Activated CD4-positive, alpha-beta T cell treated with anti-CD3 and anti-CD28 coated beads for 36 hours (primary cell): ENCODE measurements at regions not wholly inside any gene's neighbourhood (a gene's known extent, or its start where the extent isn't known, plus 50 kb on each side); places are given as distances from the start of the nearest gene placed in this dataset.
"Not testable (repeated sequence)": the region's sequence is repeated elsewhere in the genome, so short reads cannot be mapped to it uniquely, and the experiment has no call there.

Experiments
- ATAC-seq: fragments of 200-7000 bp; cut with Tn5 transposase; one replicate; pipeline ENCODE4 v1.10.0; 2021; ENCODE audit warnings: mild to moderate bottlenecking, moderate library complexity
- CTCF ChIA-PET: fragments of 350-600 bp; sonication (Branson Sonifier 250); formaldehyde crosslinking; loops from one replicate; lab custom pipeline; 2021; ENCODE audit warnings: antibody characterized with exemption; lab: Charles Lee
- POLR2A ChIA-PET: fragments of 350-600 bp; sonication (Branson Sonifier 250); formaldehyde crosslinking; loops from one replicate; lab custom pipeline; 2021; ENCODE audit warnings: antibody characterized with exemption, inconsistent platforms; lab: Charles Lee
- DNase-seq: peaks from one replicate; pipeline ENCODE4 v3.0.0-alpha.2; 2020
- H3K27ac Mint-ChIP-seq: one replicate; pipeline ENCODE4 v1.8.0; 2021; ENCODE audit warnings: mixed read lengths
- H3K27me3 Mint-ChIP-seq: one replicate; pipeline ENCODE4 v1.8.0; 2021; ENCODE audit warnings: mixed read lengths
- H3K36me3 Mint-ChIP-seq: one replicate; pipeline ENCODE4 v1.8.0; 2021; ENCODE audit warnings: low read depth, mixed read lengths
- H3K4me1 Mint-ChIP-seq: one replicate; pipeline ENCODE4 v1.8.0; 2021; ENCODE audit warnings: mixed read lengths
- H3K4me3 Mint-ChIP-seq: one replicate; pipeline ENCODE4 v1.8.0; 2021; ENCODE audit warnings: mild to moderate bottlenecking, moderate library complexity, mixed read lengths
- H3K9me3 Mint-ChIP-seq: one replicate; pipeline ENCODE4 v1.8.0; 2021; ENCODE audit warnings: low read depth, mixed read lengths
- intact Hi-C, 2 experiments: fragments of 100-400 bp; cut with DNase I in 1 of 2; cut with micrococcal nuclease in 1 of 2; formaldehyde crosslinking; loops; one replicate each; pipeline versions ENCODE4 v1.14.2 to v1.15.1; 2022 to 2024; cut with DNase I, micrococcal nuclease

- no peak overlapping the region for H3K4me3 Mint-ChIP-seq
- H3K36me3 Mint-ChIP-seq = no peaks in the 10 kb centered on the region
- H3K4me1 Mint-ChIP-seq = no peaks in the 10 kb centered on the region
- peaks cover 3% of the 10 kb centered on the region for H3K9me3 Mint-ChIP-seq
- DNase-seq (no peak), ATAC-seq (no peak)
- ChIA-PET POLR2A (no interaction called here), CTCF (no interaction called here)
- intact Hi-C loops = no loop called here
- no peak overlapping the region for H3K27ac Mint-ChIP-seq
- no peaks in the 10 kb centered on the region for H3K27me3 Mint-ChIP-seq
Observed at GRCh38 chr16:65254144-65254543, 132.3 kb upstream of the CDH11 start.

- no peaks in the 10 kb centered on the region for H3K27me3 Mint-ChIP-seq
- H3K36me3 Mint-ChIP-seq = no peaks in the 10 kb centered on the region
- no peak for DNase-seq
- no peak for ATAC-seq
- H3K4me1 Mint-ChIP-seq = no peaks in the 10 kb centered on the region
- no peak overlapping the region for H3K4me3 Mint-ChIP-seq
- ChIA-PET POLR2A (no interaction called here), CTCF (no interaction called here)
- intact Hi-C loops = no loop called here
- no peak overlapping the region for H3K27ac Mint-ChIP-seq
- H3K9me3 Mint-ChIP-seq = peaks cover 2% of the 10 kb centered on the region
Observed at GRCh38 chr16:65249768-65250167, 127.9 kb upstream of the CDH11 start.

GRCh38 chr16:65244787-65245186 lies 122.9 kb upstream of the CDH11 start:
- Mint-ChIP-seq H3K27me3 (no peaks in the 10 kb centered on the region), H3K36me3 (no peaks in the 10 kb centered on the region), H3K9me3 (peaks cover 3% of the 10 kb centered on the region), H3K4me3 (no peak overlapping the region), H3K27ac (no peak overlapping the region), H3K4me1 (no peaks in the 10 kb centered on the region)
- DNase-seq (no peak), ATAC-seq (no peak)
- ChIA-PET CTCF (no interaction called here), POLR2A (no interaction called here)
- intact Hi-C loops = no loop called here

- H3K4me1 Mint-ChIP-seq = no peaks in the 10 kb centered on the region
- H3K9me3 Mint-ChIP-seq = peaks cover 5% of the 10 kb centered on the region
- POLR2A ChIA-PET = no interaction called here
- no peaks in the 10 kb centered on the region for H3K27me3 Mint-ChIP-seq
- ATAC-seq (no peak), DNase-seq (no peak)
- no peak overlapping the region for H3K27ac Mint-ChIP-seq
- H3K4me3 Mint-ChIP-seq = no peak overlapping the region
- intact Hi-C loops = no loop called here
- H3K36me3 Mint-ChIP-seq = no peaks in the 10 kb centered on the region
- CTCF ChIA-PET = no interaction called here
Observed at GRCh38 chr16:65235339-65236177, 113.7 kb upstream of the CDH11 start.

GRCh38 chr16:65234721-65235320 lies 113.0 kb upstream of the CDH11 start:
- intact Hi-C loops, H3K27ac Mint-ChIP-seq, H3K36me3 Mint-ChIP-seq, H3K4me3 Mint-ChIP-seq, H3K4me1 Mint-ChIP-seq, ATAC-seq, DNase-seq, H3K9me3 Mint-ChIP-seq, POLR2A ChIA-PET, H3K27me3 Mint-ChIP-seq, CTCF ChIA-PET: not testable (repeated sequence)

GRCh38 chr16:65229191-65229662 lies 107.4 kb upstream of the CDH11 start:
- CTCF ChIA-PET = no interaction called here
- intact Hi-C loops = no loop called here
- peaks cover 2% of the 10 kb centered on the region for H3K9me3 Mint-ChIP-seq

GRCh38 chr16:65227150-65227835 lies 105.4 kb upstream of the CDH11 start:
- intact Hi-C loops = no loop called here
- ChIA-PET CTCF (no interaction called here), POLR2A (no interaction called here)
- DNase-seq = no peak
- Mint-ChIP-seq H3K4me3 (no peak overlapping the region), H3K27me3 (no peaks in the 10 kb centered on the region), H3K9me3 (peaks cover 3% of the 10 kb centered on the region), H3K4me1 (no peaks in the 10 kb centered on the region), H3K36me3 (no peaks in the 10 kb centered on the region), H3K27ac (no peak overlapping the region)
- ATAC-seq = no peak

More at GRCh38 chr16:65229191-65229662, 107.4 kb upstream of the CDH11 start:
- H3K36me3 Mint-ChIP-seq = no peaks in the 10 kb centered on the region
- no peak for ATAC-seq
- no peaks in the 10 kb centered on the region for H3K27me3 Mint-ChIP-seq
- no peaks in the 10 kb centered on the region for H3K4me1 Mint-ChIP-seq
- no peak overlapping the region for H3K27ac Mint-ChIP-seq
- H3K4me3 Mint-ChIP-seq = no peak overlapping the region
- DNase-seq = no peak
- POLR2A ChIA-PET = no interaction called here

GRCh38 chr16:65226077-65226476 lies 104.2 kb upstream of the CDH11 start:
- intact Hi-C loops = no loop called here

GRCh38 chr16:65225488-65225887 lies 103.6 kb upstream of the CDH11 start:
- Mint-ChIP-seq H3K36me3 (no peaks in the 10 kb centered on the region), H3K27me3 (no peaks in the 10 kb centered on the region), H3K9me3 (peaks cover 1% of the 10 kb centered on the region), H3K27ac (no peak overlapping the region), H3K4me1 (no peaks in the 10 kb centered on the region), H3K4me3 (no peak overlapping the region)
- POLR2A ChIA-PET = no interaction called here
- CTCF ChIA-PET = no interaction called here
- DNase-seq (no peak), ATAC-seq (no peak)
- intact Hi-C loops = no loop called here

More at GRCh38 chr16:65226077-65226476, 104.2 kb upstream of the CDH11 start:
- Mint-ChIP-seq H3K9me3 (peaks cover 1% of the 10 kb centered on the region), H3K36me3 (no peaks in the 10 kb centered on the region), H3K27me3 (no peaks in the 10 kb centered on the region), H3K4me3 (no peak overlapping the region), H3K27ac (no peak overlapping the region), H3K4me1 (no peaks in the 10 kb centered on the region)
- ChIA-PET POLR2A (no interaction called here), CTCF (no interaction called here)
- DNase-seq (no peak), ATAC-seq (no peak)

- Mint-ChIP-seq H3K4me1 (no peaks in the 10 kb centered on the region), H3K9me3 (peaks cover 1% of the 10 kb centered on the region), H3K27ac (no peak overlapping the region), H3K36me3 (no peaks in the 10 kb centered on the region), H3K27me3 (no peaks in the 10 kb centered on the region), H3K4me3 (no peak overlapping the region)
- ChIA-PET CTCF (no interaction called here), POLR2A (no interaction called here)
- intact Hi-C loops = no loop called here
- ATAC-seq (no peak), DNase-seq (no peak)
Observed at GRCh38 chr16:65224994-65225393, 103.1 kb upstream of the CDH11 start.

- CTCF ChIA-PET = no interaction called here
- H3K9me3 Mint-ChIP-seq = peaks cover 1% of the 10 kb centered on the region
Observed at GRCh38 chr16:65224471-65224870, 102.6 kb upstream of the CDH11 start.

GRCh38 chr16:65223335-65223734 lies 101.5 kb upstream of the CDH11 start:
- intact Hi-C loops = no loop called here

More at GRCh38 chr16:65224471-65224870, 102.6 kb upstream of the CDH11 start:
- intact Hi-C loops = no loop called here
- no peaks in the 10 kb centered on the region for H3K36me3 Mint-ChIP-seq
- no peaks in the 10 kb centered on the region for H3K27me3 Mint-ChIP-seq
- H3K27ac Mint-ChIP-seq = no peak overlapping the region
- no peaks in the 10 kb centered on the region for H3K4me1 Mint-ChIP-seq
- DNase-seq (no peak), ATAC-seq (no peak)
- POLR2A ChIA-PET = no interaction called here
- no peak overlapping the region for H3K4me3 Mint-ChIP-seq

More at GRCh38 chr16:65223335-65223734, 101.5 kb upstream of the CDH11 start:
- ChIA-PET POLR2A (no interaction called here), CTCF (no interaction called here)
- Mint-ChIP-seq H3K4me1 (no peaks in the 10 kb centered on the region), H3K4me3 (no peak overlapping the region), H3K27me3 (no peaks in the 10 kb centered on the region), H3K27ac (no peak overlapping the region), H3K36me3 (no peaks in the 10 kb centered on the region), H3K9me3 (peaks cover 1% of the 10 kb centered on the region)
- no peak for DNase-seq
- ATAC-seq = no peak
